T-helper 2 cell treated with Interferon-gamma antibody and Interleukin-4, amounts not matched to agents 100 ng/mL and 5 ng/mL, for 36 hours (primary cell): ENCODE measurements at regions not wholly inside any gene's neighbourhood (a gene's known extent, or its start where the extent isn't known, plus 50 kb on each side); places are given as distances from the start of the nearest gene placed in this dataset.
"Not testable (repeated sequence)": the region's sequence is repeated elsewhere in the genome, so short reads cannot be mapped to it uniquely, and the experiment has no call there.

Experiments used
- intact Hi-C: fragments of 100-400 bp; cut with micrococcal nuclease; formaldehyde crosslinking; loops from one replicate; pipeline ENCODE4 v1.15.1; 2023

GRCh38 chr4:137957806-137958205 is 284.3 kb downstream of the SLC7A11 start:
- intact Hi-C loops = no loop called here

- intact Hi-C loops = no loop called here
These were observed 285.9 kb downstream of the SLC7A11 start for GRCh38 chr4:137956256-137956655.

- intact Hi-C loops = no loop called here
These were observed 286.6 kb downstream of the SLC7A11 start for GRCh38 chr4:137955595-137955994.

- intact Hi-C loops = no loop called here
These were observed 290.0 kb downstream of the SLC7A11 start for GRCh38 chr4:137952116-137952515.

- intact Hi-C loops = no loop called here
These were observed 291.9 kb downstream of the SLC7A11 start for GRCh38 chr4:137950286-137950685.

- intact Hi-C loops = no loop called here
These were observed 292.4 kb downstream of the SLC7A11 start for GRCh38 chr4:137949746-137950145.

GRCh38 chr4:137946453-137947174 is 295.5 kb downstream of the SLC7A11 start:
- intact Hi-C loops = no loop called here

GRCh38 chr4:137942815-137943214 is 299.3 kb downstream of the SLC7A11 start:
- intact Hi-C loops = not testable (repeated sequence)

GRCh38 chr4:137942015-137942515 is 300.1 kb downstream of the SLC7A11 start:
- intact Hi-C loops = not testable (repeated sequence)

- intact Hi-C loops = no loop called here
These were observed 307.2 kb downstream of the SLC7A11 start for GRCh38 chr4:137934911-137935310.

GRCh38 chr4:137934046-137934445 is 308.1 kb downstream of the SLC7A11 start:
- intact Hi-C loops = no loop called here

- intact Hi-C loops = no loop called here
These were observed 314.2 kb downstream of the SLC7A11 start for GRCh38 chr4:137927972-137928371.

GRCh38 chr4:137923494-137923893 is 318.7 kb downstream of the SLC7A11 start:
- intact Hi-C loops = no loop called here

- intact Hi-C loops = no loop called here
These were observed 319.4 kb downstream of the SLC7A11 start for GRCh38 chr4:137922721-137923120.

- intact Hi-C loops = no loop called here
These were observed 332.4 kb downstream of the SLC7A11 start for GRCh38 chr4:137909529-137910309.

- intact Hi-C loops = no loop called here
These were observed 336.2 kb downstream of the SLC7A11 start for GRCh38 chr4:137905930-137906329.

- intact Hi-C loops = no loop called here
These were observed 341.0 kb downstream of the SLC7A11 start for GRCh38 chr4:137901114-137901513.

- intact Hi-C loops = no loop called here
These were observed 345.9 kb downstream of the SLC7A11 start for GRCh38 chr4:137896221-137896737.

GRCh38 chr4:137895515-137895914 is 346.6 kb downstream of the SLC7A11 start:
- intact Hi-C loops = not testable (repeated sequence)

GRCh38 chr4:137892134-137892533 is 350.0 kb downstream of the SLC7A11 start:
- intact Hi-C loops = no loop called here

- intact Hi-C loops = no loop called here
These were observed 351.3 kb downstream of the SLC7A11 start for GRCh38 chr4:137890812-137891211.

GRCh38 chr4:137881641-137882040 is 349.3 kb upstream of the PCDH18 start:
- intact Hi-C loops = no loop called here
